ENCODE measurements at regions not wholly inside any gene's neighbourhood (a gene's known extent, or its start where the extent isn't known, plus 50 kb on each side); places are given as distances from the start of the nearest gene placed in this dataset.

DNA sequence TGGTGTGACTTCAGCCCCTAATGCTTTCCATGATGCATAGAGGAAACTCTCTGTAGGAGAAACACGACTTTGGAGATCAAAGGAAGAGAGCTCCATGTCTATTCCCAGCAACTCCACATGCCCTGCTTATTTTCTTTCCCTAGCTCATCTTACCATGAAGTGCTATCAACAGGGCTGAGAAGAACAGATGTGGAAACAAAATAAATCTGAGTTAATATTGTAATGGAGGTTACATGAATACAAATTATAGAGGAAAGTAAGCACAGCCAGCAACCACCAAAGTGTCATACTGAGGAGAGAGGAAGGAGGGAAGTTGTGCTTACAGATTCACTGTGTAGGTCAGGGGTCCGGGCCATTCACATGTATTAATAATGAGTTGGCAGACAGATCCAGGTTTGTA lies 157.5 kb downstream of the RFPL4B start:
- no peaks in the 10 kb centered on the region for H3K36me3 Mint-ChIP-seq (ENCODE audit: low read depth)
- DNase-seq = no peak
- no peak overlapping the region for H3K27ac Mint-ChIP-seq
- TF ChIP-seq, protein P1, sequence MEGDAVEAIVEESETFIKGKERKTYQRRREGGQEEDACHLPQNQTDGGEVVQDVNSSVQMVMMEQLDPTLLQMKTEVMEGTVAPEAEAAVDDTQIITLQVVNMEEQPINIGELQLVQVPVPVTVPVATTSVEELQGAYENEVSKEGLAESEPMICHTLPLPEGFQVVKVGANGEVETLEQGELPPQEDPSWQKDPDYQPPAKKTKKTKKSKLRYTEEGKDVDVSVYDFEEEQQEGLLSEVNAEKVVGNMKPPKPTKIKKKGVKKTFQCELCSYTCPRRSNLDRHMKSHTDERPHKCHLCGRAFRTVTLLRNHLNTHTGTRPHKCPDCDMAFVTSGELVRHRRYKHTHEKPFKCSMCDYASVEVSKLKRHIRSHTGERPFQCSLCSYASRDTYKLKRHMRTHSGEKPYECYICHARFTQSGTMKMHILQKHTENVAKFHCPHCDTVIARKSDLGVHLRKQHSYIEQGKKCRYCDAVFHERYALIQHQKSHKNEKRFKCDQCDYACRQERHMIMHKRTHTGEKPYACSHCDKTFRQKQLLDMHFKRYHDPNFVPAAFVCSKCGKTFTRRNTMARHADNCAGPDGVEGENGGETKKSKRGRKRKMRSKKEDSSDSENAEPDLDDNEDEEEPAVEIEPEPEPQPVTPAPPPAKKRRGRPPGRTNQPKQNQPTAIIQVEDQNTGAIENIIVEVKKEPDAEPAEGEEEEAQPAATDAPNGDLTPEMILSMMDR (IDR thresholded peaks at IDR 0.05) = no peak
- no peaks in the 10 kb centered on the region for H3K27me3 Mint-ChIP-seq (ENCODE audit: insufficient read depth)
- no peak overlapping the region for H3K4me3 Mint-ChIP-seq
- H3K9me3 Mint-ChIP-seq = no peaks in the 10 kb centered on the region
- H3K4me1 Mint-ChIP-seq (ENCODE audit: low read depth) = peaks cover 8% of the 10 kb centered on the region; the same call in 1 of the 2 replicates

DNA sequence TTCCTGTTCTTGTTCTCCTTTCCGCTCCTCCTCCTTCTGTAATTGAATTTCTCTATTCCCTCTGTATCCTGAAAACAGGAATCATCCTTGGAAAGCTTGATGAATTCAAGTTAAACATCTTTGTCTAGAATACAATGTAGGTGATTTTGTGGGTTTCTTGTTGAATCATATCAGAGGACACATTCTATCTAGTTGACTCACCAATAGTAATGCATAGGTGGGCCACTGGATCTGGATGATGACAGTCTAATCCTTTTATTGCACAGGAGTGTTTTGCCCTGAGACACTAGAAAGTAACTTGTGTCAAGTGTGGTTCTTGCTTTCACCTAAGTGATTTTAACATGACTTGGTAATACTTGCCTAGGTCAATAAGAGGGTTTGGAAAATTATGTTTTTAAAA lies 164.3 kb downstream of the RFPL4B start:
- TF ChIP-seq, protein P1 (IDR thresholded peaks at IDR 0.05) = no peak
- Mint-ChIP-seq H3K4me3 (no peak overlapping the region), H3K4me1 (ENCODE audit: low read depth) (no peaks in the 10 kb centered on the region), H3K9me3 (no peaks in the 10 kb centered on the region), H3K36me3 (ENCODE audit: low read depth) (no peaks in the 10 kb centered on the region), H3K27me3 (ENCODE audit: insufficient read depth) (no peaks in the 10 kb centered on the region; the same call in 1 of the 2 replicates), H3K27ac (no peak overlapping the region)
- no peak for DNase-seq

DNA sequence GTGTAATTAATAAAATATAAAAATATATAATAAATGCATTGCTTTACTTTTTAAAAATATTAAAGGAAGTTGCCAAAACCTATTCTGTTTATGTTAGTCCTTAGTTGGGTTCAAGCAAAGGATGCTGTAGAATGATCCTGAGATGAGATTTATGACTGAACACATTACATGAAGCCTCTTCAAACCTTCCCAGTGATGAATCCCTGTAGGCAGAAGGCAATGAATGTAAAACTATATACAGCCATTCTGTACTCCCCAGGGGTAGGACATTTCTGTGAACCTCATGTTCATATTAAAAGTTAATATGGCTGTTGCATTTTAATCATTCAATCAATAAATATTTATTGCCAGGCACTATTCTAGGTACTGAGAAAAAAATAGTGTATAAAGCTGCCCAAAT lies 166.0 kb downstream of the RFPL4B start:
- Mint-ChIP-seq H3K36me3 (ENCODE audit: low read depth) (no peaks in the 10 kb centered on the region), H3K27me3 (ENCODE audit: insufficient read depth) (peaks cover 1% of the 10 kb centered on the region; the same call in 1 of the 2 replicates), H3K27ac (no peak overlapping the region), H3K9me3 (no peaks in the 10 kb centered on the region), H3K4me3 (no peak overlapping the region), H3K4me1 (ENCODE audit: low read depth) (no peaks in the 10 kb centered on the region)
- no peak for DNase-seq
- TF ChIP-seq, protein P1 (IDR thresholded peaks at IDR 0.05) = no peak

DNA sequence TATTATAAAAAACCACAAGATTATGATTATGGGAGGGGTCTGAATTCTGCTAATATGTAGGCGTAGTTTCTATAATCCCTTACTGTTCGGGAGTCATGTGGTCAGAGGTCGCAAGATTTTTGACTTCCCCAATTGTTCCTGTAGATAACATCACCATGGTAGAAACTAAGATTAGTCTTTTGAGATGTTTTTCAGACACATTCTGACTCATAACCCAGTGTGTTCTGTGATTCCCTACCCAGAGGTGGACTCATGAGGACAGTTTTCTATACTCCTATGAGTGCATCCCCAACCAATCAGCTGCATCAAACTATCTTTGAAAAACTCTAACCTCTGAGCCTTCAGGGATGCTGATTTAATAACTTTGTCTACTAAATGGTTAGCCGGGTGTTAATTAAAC lies 175.5 kb downstream of the RFPL4B start:
- H3K9me3 Mint-ChIP-seq = no peaks in the 10 kb centered on the region
- TF ChIP-seq, protein P1 (IDR thresholded peaks at IDR 0.05) = no peak
- DNase-seq = no peak
- peaks cover 14% of the 10 kb centered on the region; the same call in 1 of the 2 replicates for H3K4me1 Mint-ChIP-seq (ENCODE audit: low read depth)
- peaks cover 2% of the 10 kb centered on the region for H3K27me3 Mint-ChIP-seq (ENCODE audit: insufficient read depth)
- H3K27ac Mint-ChIP-seq = no peak overlapping the region
- no peak overlapping the region for H3K4me3 Mint-ChIP-seq
- no peaks in the 10 kb centered on the region for H3K36me3 Mint-ChIP-seq (ENCODE audit: low read depth)

DNA sequence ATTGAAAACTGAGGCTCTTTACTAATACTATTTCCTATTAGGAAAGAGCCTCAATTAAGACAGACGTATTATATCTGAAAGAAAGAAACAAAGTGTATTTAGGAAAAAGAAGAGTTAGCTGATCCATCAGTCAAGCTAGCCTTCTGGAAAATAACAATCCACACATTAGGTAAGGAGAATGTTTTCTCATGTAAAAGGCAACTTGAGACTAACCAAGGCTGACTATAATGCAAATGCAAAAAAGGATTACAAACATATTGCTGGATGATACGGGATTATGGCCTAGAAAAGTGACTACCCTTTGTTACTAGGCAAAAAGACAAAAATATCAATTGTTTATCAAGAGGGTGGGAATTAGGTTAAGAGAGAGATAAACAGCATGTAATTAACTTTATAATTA lies 176.9 kb downstream of the RFPL4B start:
- no peaks in the 10 kb centered on the region for H3K36me3 Mint-ChIP-seq (ENCODE audit: low read depth)
- H3K27ac Mint-ChIP-seq = no peak overlapping the region
- H3K9me3 Mint-ChIP-seq = 0 out of 2 replicates have a peak, but pooled peaks cover under 1% of the 10 kb centered on the region
- H3K27me3 Mint-ChIP-seq (ENCODE audit: insufficient read depth) = peaks cover 2% of the 10 kb centered on the region; the same call in 1 of the 2 replicates
- DNase-seq = no peak
- H3K4me3 Mint-ChIP-seq = no peak overlapping the region
- TF ChIP-seq, protein P1 (IDR thresholded peaks at IDR 0.05) = no peak
- H3K4me1 Mint-ChIP-seq (ENCODE audit: low read depth) = peaks cover 14% of the 10 kb centered on the region; the same call in 1 of the 2 replicates

DNA sequence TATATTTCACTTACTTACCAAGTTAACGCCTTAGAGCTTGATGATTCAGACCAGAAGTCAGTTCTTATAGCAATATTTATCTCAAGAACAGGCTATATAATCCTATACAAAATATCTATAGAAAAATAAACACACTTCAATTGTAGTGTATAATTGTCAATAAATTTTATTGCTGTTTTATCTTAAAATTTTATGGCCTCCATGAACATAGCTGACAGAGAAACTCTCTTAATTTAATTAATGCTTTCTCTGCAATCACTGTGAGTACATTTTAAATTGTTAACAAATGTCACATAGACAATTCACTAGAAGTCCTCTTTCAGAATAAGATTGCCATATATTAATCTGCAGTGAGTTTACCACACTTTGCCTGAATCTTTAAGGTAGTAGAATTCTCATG lies 178.6 kb downstream of the RFPL4B start:
- H3K4me1 Mint-ChIP-seq (ENCODE audit: low read depth) = peaks cover 14% of the 10 kb centered on the region; the same call in 1 of the 2 replicates
- H3K4me3 Mint-ChIP-seq = no peak overlapping the region
- H3K27me3 Mint-ChIP-seq (ENCODE audit: insufficient read depth) = peaks cover 2% of the 10 kb centered on the region; the same call in 1 of the 2 replicates
- DNase-seq = no peak
- no peaks in the 10 kb centered on the region for H3K36me3 Mint-ChIP-seq (ENCODE audit: low read depth)
- 0 out of 2 replicates have a peak, but pooled peaks cover 4% of the 10 kb centered on the region for H3K9me3 Mint-ChIP-seq
- TF ChIP-seq, protein P1 (IDR thresholded peaks at IDR 0.05) = no peak
- no peak overlapping the region for H3K27ac Mint-ChIP-seq

All from HFFc6 (cell line).